Loucy (cell line): ENCODE measurements at regions not wholly inside any gene's neighbourhood (a gene's known extent, or its start where the extent isn't known, plus 50 kb on each side); places are given as distances from the start of the nearest gene placed in this dataset.

Source experiments
- H2AFZ ChIP-seq: fragments of 200-600 bp; sonication (generic); 2 replicates; pipeline ENCODE4 v1.6.0; 2016; ENCODE audit warnings: antibody characterized with exemption, mild to moderate bottlenecking, low read length, moderate library complexity
- H3F3A ChIP-seq: fragments of 200-600 bp; 2 replicates; pipeline ENCODE4 v1.6.0; 2016; ENCODE audit warnings: antibody characterized with exemption, low read depth, mild to moderate bottlenecking
- H3K27me3 ChIP-seq: fragments of 200-600 bp; sonication (generic); 2 replicates; pipeline ENCODE4 v1.6.1; 2014; ENCODE audit warnings: low read length, mild to moderate bottlenecking; ENCODE audit not compliant: insufficient read depth, poor library complexity, severe bottlenecking
- H3K36me3 ChIP-seq: fragments of 200-600 bp; sonication (generic); 2 replicates; pipeline ENCODE4 v1.6.1; 2016; ENCODE audit warnings: low read length; ENCODE audit not compliant: insufficient read depth
- H3K4me1 ChIP-seq: fragments of 200-600 bp; sonication (generic); 2 replicates; pipeline ENCODE4 v1.5.1; 2014; ENCODE audit warnings: low read length, mild to moderate bottlenecking; ENCODE audit not compliant: insufficient read depth, poor library complexity, severe bottlenecking
- H3K4me2 ChIP-seq: fragments of 200-600 bp; sonication (generic); 2 replicates; pipeline ENCODE4 v1.6.0; 2014; ENCODE audit warnings: antibody characterized with exemption, low read length, low read depth, mild to moderate bottlenecking; ENCODE audit not compliant: poor library complexity, severe bottlenecking
- H3K4me3 ChIP-seq: fragments of 200-600 bp; sonication (generic); 2 replicates; pipeline ENCODE4 v1.5.1; 2014; ENCODE audit warnings: low read length, mild to moderate bottlenecking, mixed read lengths; ENCODE audit not compliant: poor library complexity, severe bottlenecking
- H3K79me2 ChIP-seq: fragments of 200-600 bp; sonication (generic); 2 replicates; pipeline ENCODE4 v1.6.1; 2014; ENCODE audit warnings: low read length; ENCODE audit not compliant: insufficient read depth
- H3K9ac ChIP-seq: fragments of 200-600 bp; sonication (generic); 2 replicates; pipeline ENCODE4 v1.6.0; 2014; ENCODE audit warnings: mild to moderate bottlenecking, low read depth, low read length, moderate library complexity; ENCODE audit not compliant: poor library complexity, severe bottlenecking
- H3K9me2 ChIP-seq: fragments of 200-600 bp; sonication (generic); replicated peaks from 2 replicates; pipeline ENCODE4 v1.6.1; 2016; ENCODE audit warnings: low read depth, low read length, mixed read lengths
- H3K9me3 ChIP-seq: fragments of 200-600 bp; sonication (generic); 2 replicates; pipeline ENCODE4 v1.6.1; 2014; ENCODE audit warnings: mild to moderate bottlenecking, antibody characterized with exemption, low read length, low read depth; ENCODE audit not compliant: insufficient read depth
- H4K20me1 ChIP-seq: fragments of 200-600 bp; sonication (generic); 2 replicates; pipeline ENCODE4 v1.6.0; 2014; ENCODE audit warnings: antibody characterized with exemption, low read length, mild to moderate bottlenecking; ENCODE audit not compliant: insufficient read depth, poor library complexity, severe bottlenecking
- CTCF ChIP-seq: fragments of 200-600 bp; sonication (generic); conservative IDR thresholded peaks from 2 replicates; pipeline ENCODE4 v1.5.1; 2014; ENCODE audit warnings: mild to moderate bottlenecking, antibody characterized with exemption, low read length
- EZH2phosphoT487 ChIP-seq: fragments of 200-600 bp; IDR thresholded peaks from 2 replicates; pipeline ENCODE4 v1.6.1; 2018; ENCODE audit warnings: antibody characterized with exemption, mild to moderate bottlenecking, moderate library complexity, borderline replicate concordance

- H3K27me3 ChIP-seq, result no peaks in the 10 kb centered on the region
- H3K9ac ChIP-seq, result no peak overlapping the region
These were observed 116.4 kb downstream of the EBLN2 start for GRCh38 chr3:73177827-73178226.

GRCh38 chr3:73179601-73180000 lies 118.1 kb downstream of the EBLN2 start:
- H3K79me2 ChIP-seq, result no peaks in the 10 kb centered on the region
- H3F3A ChIP-seq, result no peaks in the 10 kb centered on the region
- no peak overlapping the region for H3K9ac ChIP-seq
- TF ChIP-seq EZH2phosphoT487, result no peak
- TF ChIP-seq CTCF, result no peak
- no peak overlapping the region for H3K4me3 ChIP-seq
- no peaks in the 10 kb centered on the region for H3K9me2 ChIP-seq
- no peaks in the 10 kb centered on the region for H3K36me3 ChIP-seq
- no peaks in the 10 kb centered on the region for H3K9me3 ChIP-seq
- no peaks in the 10 kb centered on the region for H3K4me1 ChIP-seq
- no peaks in the 10 kb centered on the region for H3K27me3 ChIP-seq
- no peak overlapping the region for H2AFZ ChIP-seq
- H4K20me1 ChIP-seq, result no peaks in the 10 kb centered on the region
- no peak overlapping the region for H3K4me2 ChIP-seq

More at GRCh38 chr3:73177827-73178226, 116.4 kb downstream of the EBLN2 start:
- Histone ChIP-seq H3K4me3 (no peak overlapping the region), H2AFZ (no peak overlapping the region), H3K79me2 (no peaks in the 10 kb centered on the region), H3K9me3 (no peaks in the 10 kb centered on the region), H3K9me2 (no peaks in the 10 kb centered on the region), H4K20me1 (no peaks in the 10 kb centered on the region), H3K36me3 (no peaks in the 10 kb centered on the region), H3K4me1 (no peaks in the 10 kb centered on the region), H3K4me2 (no peak overlapping the region), H3F3A (no peaks in the 10 kb centered on the region)
- TF ChIP-seq EZH2phosphoT487 (no peak), CTCF (no peak)

- no peak for TF ChIP-seq EZH2phosphoT487
- no peak for TF ChIP-seq CTCF
- H3K4me3 ChIP-seq, result no peak overlapping the region
- no peaks in the 10 kb centered on the region for H3K27me3 ChIP-seq
- H4K20me1 ChIP-seq, result no peaks in the 10 kb centered on the region
- no peak overlapping the region for H3K9ac ChIP-seq
- no peaks in the 10 kb centered on the region for H3K9me3 ChIP-seq
- no peaks in the 10 kb centered on the region for H3K36me3 ChIP-seq
- H3F3A ChIP-seq, result no peaks in the 10 kb centered on the region
- H2AFZ ChIP-seq, result no peak overlapping the region
- no peak overlapping the region for H3K4me2 ChIP-seq
- no peaks in the 10 kb centered on the region for H3K4me1 ChIP-seq
- H3K79me2 ChIP-seq, result no peaks in the 10 kb centered on the region
- no peaks in the 10 kb centered on the region for H3K9me2 ChIP-seq
These were observed 125.3 kb downstream of the EBLN2 start for GRCh38 chr3:73186741-73187140.
